SU-DHL-6 (cell line): ENCODE measurements at regions not wholly inside any gene's neighbourhood (a gene's known extent, or its start where the extent isn't known, plus 50 kb on each side); places are given as distances from the start of the nearest gene placed in this dataset.

ENCODE experiments used
- CTCF ChIP-seq: fragments of 200-600 bp; sonication (generic); IDR thresholded peaks from one replicate; pipeline ENCODE4 v1.5.1; 2017; ENCODE audit warnings: antibody characterized with exemption, mild to moderate bottlenecking, low read length, moderate library complexity; ENCODE audit not compliant: insufficient read depth, poor library complexity, severe bottlenecking
- EZH2phosphoT487 ChIP-seq: fragments of 200-600 bp; sonication (generic), shearing (Covaris generic); conservative IDR thresholded peaks from 2 replicates; pipeline ENCODE4 v1.6.1; 2018; ENCODE audit warnings: mild to moderate bottlenecking, antibody characterized with exemption, low read length, moderate library complexity, mixed read lengths

- no peak for TF ChIP-seq CTCF
- TF ChIP-seq EZH2phosphoT487, result no peak
These were observed 1392.4 kb upstream of the SLC39A10 start for GRCh38 chr2:194264586-194264985.
